Ovary (tissue), 3 donors: ENCODE measurements at regions not wholly inside any gene's neighbourhood (a gene's known extent, or its start where the extent isn't known, plus 50 kb on each side); places are given as distances from the start of the nearest gene placed in this dataset.

Source experiments
- POLR2A ChIP-seq: fragments of 450-650 bp; IDR thresholded peaks from one replicate; pipeline ENCODE4 v1.6.1; 2017; ENCODE audit warnings: antibody characterized with exemption, mild to moderate bottlenecking, moderate library complexity
- TF ChIP-seq, protein P1 (sequence below), 3 donors: fragments of 450-650 bp in 2 of 3; fragments of 200-600 bp in 1 of 3; IDR thresholded peaks; one replicate each; pipeline versions ENCODE4 v1.5.1 to v1.8.0; 2016 to 2022; ENCODE audit warnings: antibody characterized with exemption in 3 of 3, mild to moderate bottlenecking in 1 of 3
- donor health status: DM: no; HTN: no; CAD: no.

- no peak for TF ChIP-seq POLR2A
- TF ChIP-seq, protein P1, sequence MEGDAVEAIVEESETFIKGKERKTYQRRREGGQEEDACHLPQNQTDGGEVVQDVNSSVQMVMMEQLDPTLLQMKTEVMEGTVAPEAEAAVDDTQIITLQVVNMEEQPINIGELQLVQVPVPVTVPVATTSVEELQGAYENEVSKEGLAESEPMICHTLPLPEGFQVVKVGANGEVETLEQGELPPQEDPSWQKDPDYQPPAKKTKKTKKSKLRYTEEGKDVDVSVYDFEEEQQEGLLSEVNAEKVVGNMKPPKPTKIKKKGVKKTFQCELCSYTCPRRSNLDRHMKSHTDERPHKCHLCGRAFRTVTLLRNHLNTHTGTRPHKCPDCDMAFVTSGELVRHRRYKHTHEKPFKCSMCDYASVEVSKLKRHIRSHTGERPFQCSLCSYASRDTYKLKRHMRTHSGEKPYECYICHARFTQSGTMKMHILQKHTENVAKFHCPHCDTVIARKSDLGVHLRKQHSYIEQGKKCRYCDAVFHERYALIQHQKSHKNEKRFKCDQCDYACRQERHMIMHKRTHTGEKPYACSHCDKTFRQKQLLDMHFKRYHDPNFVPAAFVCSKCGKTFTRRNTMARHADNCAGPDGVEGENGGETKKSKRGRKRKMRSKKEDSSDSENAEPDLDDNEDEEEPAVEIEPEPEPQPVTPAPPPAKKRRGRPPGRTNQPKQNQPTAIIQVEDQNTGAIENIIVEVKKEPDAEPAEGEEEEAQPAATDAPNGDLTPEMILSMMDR (IDR thresholded peaks at IDR 0.05) = no peak
These were observed 157.7 kb downstream of the SLC24A2 start for GRCh38 chr9:19631181-19631580.
